AG09319 (cell line): ENCODE measurements at regions not wholly inside any gene's neighbourhood (a gene's known extent, or its start where the extent isn't known, plus 50 kb on each side); places are given as distances from the start of the nearest gene placed in this dataset.

ENCODE experiments used
- DNase-seq: peaks from one replicate; pipeline ENCODE4 v3.0.0-alpha.2; 2010; ENCODE audit warnings: low read depth; ENCODE audit errors: extremely low read depth
- CTCF ChIP-seq: IDR thresholded peaks from 2 replicates; pipeline ENCODE4 v1.5.1; 2011; ENCODE audit warnings: low read depth, mild to moderate bottlenecking, inconsistent platforms, low read length, moderate library complexity

DNA sequence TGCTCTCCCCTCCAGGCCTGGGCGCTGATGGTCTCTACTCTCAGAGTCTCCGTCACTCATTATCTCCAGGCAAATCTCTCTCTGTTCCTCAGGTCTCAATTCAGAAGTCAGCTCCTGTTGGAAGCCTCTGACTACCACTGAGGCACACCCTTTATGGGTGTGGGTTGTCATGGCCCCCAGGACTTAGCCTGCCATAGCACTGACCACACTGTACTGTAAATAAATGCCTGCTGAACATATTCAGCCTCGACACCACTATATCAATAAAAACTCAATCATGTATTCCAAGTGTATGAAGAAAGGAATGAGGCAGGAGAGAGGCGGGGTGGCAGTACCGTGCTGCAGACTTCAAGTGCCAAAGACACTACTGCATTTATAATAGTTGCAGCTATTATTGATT lies 88.9 kb downstream of the PCDH1 start:
- DNase-seq = no peak

DNA sequence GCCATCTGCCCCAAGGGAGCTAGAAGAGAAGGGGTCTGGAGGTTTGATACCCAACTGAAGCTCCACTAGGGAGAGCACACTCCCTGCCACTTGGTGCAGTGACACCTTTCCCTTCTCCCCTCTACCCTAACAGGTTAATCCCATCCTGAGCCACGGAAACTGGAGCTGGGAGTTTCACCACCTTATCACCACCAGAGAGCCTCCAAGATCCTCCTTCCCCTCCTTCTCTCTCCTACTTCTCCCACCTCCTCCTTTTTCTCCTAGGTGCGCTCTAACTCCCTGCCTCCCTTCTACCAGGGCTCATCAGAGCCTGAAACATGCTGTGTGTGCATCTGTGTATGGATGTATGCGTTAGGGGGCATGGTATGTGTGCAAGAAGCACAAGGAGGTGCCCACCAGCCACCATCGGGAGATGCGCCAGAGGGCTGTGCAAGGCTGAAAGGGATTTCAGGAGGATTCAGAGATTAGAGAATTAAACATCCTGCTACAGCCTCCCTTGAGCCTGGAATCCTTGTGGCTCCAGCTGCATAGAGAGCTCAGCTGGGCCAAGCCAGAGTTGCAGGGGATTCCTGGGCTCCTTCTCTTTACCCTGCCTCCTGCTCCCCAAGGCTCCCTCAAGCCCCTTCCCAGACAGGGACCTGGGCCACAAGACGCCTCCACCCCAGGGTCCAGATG lies 89.8 kb downstream of the PCDH1 start:
- DNase-seq = no peak
- no peak for TF ChIP-seq CTCF

More for the DNA sequence above, 88.9 kb downstream of the PCDH1 start:
- TF ChIP-seq CTCF = no peak

DNA sequence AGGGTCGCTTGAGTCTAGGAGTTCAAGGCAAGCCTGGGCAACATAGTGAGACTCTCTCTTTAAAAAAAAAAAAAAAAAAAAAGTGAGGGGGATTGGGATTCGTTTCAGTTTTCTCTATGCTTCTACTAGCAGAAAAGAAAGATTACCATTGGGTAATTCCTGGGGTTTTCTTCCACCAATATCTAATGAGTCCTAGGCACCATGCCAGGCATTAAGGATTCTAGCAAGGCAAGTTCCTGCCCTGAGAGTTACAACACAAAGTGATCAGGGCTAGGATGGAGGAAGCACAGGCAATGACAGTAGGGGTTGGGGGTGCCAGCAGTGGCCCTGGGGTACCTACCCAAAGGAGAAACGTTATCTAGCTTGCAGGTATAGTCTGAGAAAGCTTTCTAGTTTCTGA lies 90.8 kb downstream of the PCDH1 start:
- DNase-seq = no peak
- no peak for TF ChIP-seq CTCF

GRCh38 chr5:141786700-141787099 lies 91.5 kb downstream of the PCDH1 start:
- no peak for TF ChIP-seq CTCF

GRCh38 chr5:141785711-141786110 lies 92.5 kb downstream of the PCDH1 start:
- TF ChIP-seq CTCF = no peak
- no peak for DNase-seq

More at GRCh38 chr5:141786700-141787099, 91.5 kb downstream of the PCDH1 start:
- no peak for DNase-seq

- DNase-seq = no peak
These were observed 93.1 kb downstream of the PCDH1 start for GRCh38 chr5:141785135-141785534.

DNA sequence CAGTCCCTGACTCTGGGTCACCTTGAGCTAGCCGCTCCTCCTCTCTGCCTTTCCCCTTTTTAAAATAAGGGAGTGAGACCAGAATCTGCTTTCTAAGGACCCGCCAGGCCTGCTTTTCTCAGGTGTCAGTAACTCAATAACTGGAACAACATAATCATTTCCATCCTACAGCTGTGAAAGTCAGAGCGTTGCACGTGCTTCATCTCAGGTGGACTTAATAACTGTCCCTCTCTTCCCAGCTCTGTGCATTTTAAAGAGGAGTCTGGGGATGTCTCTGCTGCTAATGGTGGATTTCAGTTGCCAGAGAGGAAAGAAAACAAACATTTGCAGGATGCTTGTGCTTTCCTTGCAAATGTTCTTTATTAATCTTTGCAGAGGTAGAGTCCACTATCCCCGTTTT lies 93.7 kb downstream of the PCDH1 start:
- TF ChIP-seq CTCF = no peak
- no peak for DNase-seq

More at GRCh38 chr5:141785135-141785534, 93.1 kb downstream of the PCDH1 start:
- TF ChIP-seq CTCF = no peak
